Kidney (tissue), 13 donors: ENCODE measurements at regions not wholly inside any gene's neighbourhood (a gene's known extent, or its start where the extent isn't known, plus 50 kb on each side); places are given as distances from the start of the nearest gene placed in this dataset.

Experiments
- DNase-seq, 5 donors: peaks; one replicate each; pipeline ENCODE4 v3.0.0-alpha.2; 2013 to 2020
- FAIRE-seq: peaks from 2 replicates; lab custom pipeline; 2012; peaks lifted over from hg19 to GRCh38; lab: Jason Lieb, UNC
- H3K27ac ChIP-seq, 2 donors: one replicate each; pipeline ENCODE4 v1.7.0; 2013; ENCODE audit warnings: low read depth in 2 of 2, low read length in 2 of 2, inconsistent platforms in 1 of 2
- H3K27me3 ChIP-seq: one replicate; pipeline ENCODE4 v1.7.1; 2013; ENCODE audit warnings: low read length, inconsistent platforms; ENCODE audit not compliant: control insufficient read depth, insufficient read depth
- H3K36me3 ChIP-seq, 3 donors: one replicate each; pipeline versions ENCODE4 v1.7.0 to v1.7.1; 2013; ENCODE audit warnings: low read length in 3 of 3, control low read depth in 1 of 3, inconsistent platforms in 1 of 3; ENCODE audit not compliant: insufficient read depth in 3 of 3, control insufficient read depth in 2 of 3
- H3K4me1 ChIP-seq, 3 donors: one replicate each; pipeline versions ENCODE4 v1.7.0 to v1.7.1; 2013; ENCODE audit warnings: low read length in 3 of 3, inconsistent platforms in 1 of 3, low read depth in 1 of 3; ENCODE audit not compliant: control insufficient read depth in 2 of 3, insufficient read depth in 2 of 3
- H3K4me3 ChIP-seq, 3 donors: one replicate each; pipeline versions ENCODE4 v1.7.0 to v1.8.1; 2013; ENCODE audit warnings: low read length in 3 of 3, control low read depth in 1 of 3, inconsistent platforms in 1 of 3
- H3K9ac ChIP-seq, 3 donors: one replicate each; pipeline versions ENCODE4 v1.7.0 to v1.7.1; 2013; ENCODE audit warnings: low read length in 3 of 3, control low read depth in 1 of 3, inconsistent platforms in 1 of 3
- H3K9me3 ChIP-seq, 3 donors: one replicate each; pipeline versions ENCODE4 v1.7.0 to v1.7.1; 2013; ENCODE audit warnings: low read length in 3 of 3, control low read depth in 1 of 3, inconsistent platforms in 1 of 3; ENCODE audit not compliant: control insufficient read depth in 2 of 3, insufficient read depth in 1 of 3
- CTCF ChIP-seq: IDR thresholded peaks from 3 replicates; pipeline ENCODE4 v1.5.1; 2012; ENCODE audit warnings: mild to moderate bottlenecking, moderate library complexity, borderline replicate concordance; ENCODE audit not compliant: insufficient read depth; ENCODE audit errors: extremely low read depth
- intact Hi-C: fragments of 100-400 bp; cut with DNase I; formaldehyde crosslinking; loops from one replicate; pipeline ENCODE4 v1.11.1; 2022
- donor health status: control.
- donor health status: control.
- donor health status: control.
- donor health status: control.
- donor health status: control.
- donor health status: DM: yes; HTN: yes; CAD: no.
- donor health status: Normal renal cell carcinoma (clear cell type).

- H3K36me3 ChIP-seq = no peaks in the 10 kb centered on the region
- no peaks in the 10 kb centered on the region for H3K4me1 ChIP-seq
- DNase-seq (no peak), FAIRE-seq (no peak)
- H3K4me3 ChIP-seq = no peak overlapping the region
- no peaks in the 10 kb centered on the region for H3K27me3 ChIP-seq
- no peak for TF ChIP-seq CTCF
- no peak overlapping the region for H3K9ac ChIP-seq
- intact Hi-C loops = no loop called here
- H3K27ac ChIP-seq = no peak overlapping the region
- H3K9me3 ChIP-seq = no peaks in the 10 kb centered on the region
Observed at GRCh38 chr4:138689187-138689586, 326.4 kb upstream of the NOCT start.

- Histone ChIP-seq H3K27me3 (no peaks in the 10 kb centered on the region), H3K4me1 (no peaks in the 10 kb centered on the region), H3K27ac (no peak overlapping the region), H3K9me3 (no peaks in the 10 kb centered on the region), H3K4me3 (no peak overlapping the region), H3K9ac (no peak overlapping the region), H3K36me3 (no peaks in the 10 kb centered on the region)
- intact Hi-C loops = no loop called here
- DNase-seq = peak in 1 of 5 donors; percentile 44
- TF ChIP-seq CTCF = no peak
- FAIRE-seq = no peak
Observed at GRCh38 chr4:138688408-138689085, 327.0 kb upstream of the NOCT start.

- peaks cover 0 to 4% (median 0%) of the 10 kb centered on the region in 3 donors for H3K4me1 ChIP-seq
- DNase-seq (no peak), FAIRE-seq (no peak)
- no peaks in the 10 kb centered on the region for H3K27me3 ChIP-seq
- H3K9ac ChIP-seq = no peak overlapping the region
- no peaks in the 10 kb centered on the region for H3K36me3 ChIP-seq
- no peak overlapping the region for H3K27ac ChIP-seq
- no peaks in the 10 kb centered on the region for H3K9me3 ChIP-seq
- no peak overlapping the region for H3K4me3 ChIP-seq
- intact Hi-C loops = no loop called here
- TF ChIP-seq CTCF = no peak
Observed at GRCh38 chr4:138686106-138686835, 329.3 kb upstream of the NOCT start.
